ENCODE measurements at regions not wholly inside any gene's neighbourhood (a gene's known extent, or its start where the extent isn't known, plus 50 kb on each side); places are given as distances from the start of the nearest gene placed in this dataset.

DNA sequence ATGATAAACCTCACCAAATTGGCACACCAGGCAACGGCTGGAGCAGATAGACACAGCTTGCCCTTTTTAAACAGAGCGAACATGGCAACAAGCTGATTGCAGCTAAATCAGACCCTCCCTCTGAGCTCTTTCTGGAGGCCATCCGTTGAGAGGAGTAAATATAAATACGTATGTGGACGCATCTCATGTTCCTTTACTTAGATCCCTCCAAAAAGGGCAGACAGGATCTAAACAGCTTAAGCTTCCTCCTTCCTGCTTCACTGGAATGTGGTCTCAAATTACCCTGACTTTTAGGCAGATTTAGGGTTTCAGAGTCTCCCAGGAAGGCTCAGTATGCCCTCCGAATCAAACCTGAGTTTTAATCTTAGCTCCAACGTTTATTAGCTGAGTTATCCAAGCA, 204.7 kb upstream of the GOT2 start:
- TF ChIP-seq, protein P1, sequence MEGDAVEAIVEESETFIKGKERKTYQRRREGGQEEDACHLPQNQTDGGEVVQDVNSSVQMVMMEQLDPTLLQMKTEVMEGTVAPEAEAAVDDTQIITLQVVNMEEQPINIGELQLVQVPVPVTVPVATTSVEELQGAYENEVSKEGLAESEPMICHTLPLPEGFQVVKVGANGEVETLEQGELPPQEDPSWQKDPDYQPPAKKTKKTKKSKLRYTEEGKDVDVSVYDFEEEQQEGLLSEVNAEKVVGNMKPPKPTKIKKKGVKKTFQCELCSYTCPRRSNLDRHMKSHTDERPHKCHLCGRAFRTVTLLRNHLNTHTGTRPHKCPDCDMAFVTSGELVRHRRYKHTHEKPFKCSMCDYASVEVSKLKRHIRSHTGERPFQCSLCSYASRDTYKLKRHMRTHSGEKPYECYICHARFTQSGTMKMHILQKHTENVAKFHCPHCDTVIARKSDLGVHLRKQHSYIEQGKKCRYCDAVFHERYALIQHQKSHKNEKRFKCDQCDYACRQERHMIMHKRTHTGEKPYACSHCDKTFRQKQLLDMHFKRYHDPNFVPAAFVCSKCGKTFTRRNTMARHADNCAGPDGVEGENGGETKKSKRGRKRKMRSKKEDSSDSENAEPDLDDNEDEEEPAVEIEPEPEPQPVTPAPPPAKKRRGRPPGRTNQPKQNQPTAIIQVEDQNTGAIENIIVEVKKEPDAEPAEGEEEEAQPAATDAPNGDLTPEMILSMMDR (IDR thresholded peaks at IDR 0.05): no peak
- TF ChIP-seq POLR2A (IDR thresholded peaks at IDR 0.05): no peak
